ENCODE measurements at regions not wholly inside any gene's neighbourhood (a gene's known extent, or its start where the extent isn't known, plus 50 kb on each side); places are given as distances from the start of the nearest gene placed in this dataset.

DNA sequence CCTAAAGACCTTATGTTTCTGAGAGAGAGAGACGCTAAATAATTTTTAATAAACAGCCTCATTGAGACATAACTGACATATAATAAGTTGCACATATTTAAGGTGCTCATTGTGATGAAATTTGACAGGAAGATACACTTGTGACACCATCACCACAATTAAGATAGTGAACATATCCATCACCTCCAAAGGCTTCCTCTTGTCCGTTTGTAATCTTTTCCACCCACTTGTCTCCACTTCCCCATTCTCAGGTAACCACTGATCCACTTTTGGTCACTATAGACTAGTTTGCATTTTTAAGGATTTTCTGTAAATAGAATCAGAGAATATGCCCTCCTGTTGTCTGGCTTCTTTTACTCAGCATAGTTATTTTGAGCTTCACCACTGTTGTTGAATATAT, 195.1 kb upstream of the WDR11 start:
- TF ChIP-seq, protein P1, sequence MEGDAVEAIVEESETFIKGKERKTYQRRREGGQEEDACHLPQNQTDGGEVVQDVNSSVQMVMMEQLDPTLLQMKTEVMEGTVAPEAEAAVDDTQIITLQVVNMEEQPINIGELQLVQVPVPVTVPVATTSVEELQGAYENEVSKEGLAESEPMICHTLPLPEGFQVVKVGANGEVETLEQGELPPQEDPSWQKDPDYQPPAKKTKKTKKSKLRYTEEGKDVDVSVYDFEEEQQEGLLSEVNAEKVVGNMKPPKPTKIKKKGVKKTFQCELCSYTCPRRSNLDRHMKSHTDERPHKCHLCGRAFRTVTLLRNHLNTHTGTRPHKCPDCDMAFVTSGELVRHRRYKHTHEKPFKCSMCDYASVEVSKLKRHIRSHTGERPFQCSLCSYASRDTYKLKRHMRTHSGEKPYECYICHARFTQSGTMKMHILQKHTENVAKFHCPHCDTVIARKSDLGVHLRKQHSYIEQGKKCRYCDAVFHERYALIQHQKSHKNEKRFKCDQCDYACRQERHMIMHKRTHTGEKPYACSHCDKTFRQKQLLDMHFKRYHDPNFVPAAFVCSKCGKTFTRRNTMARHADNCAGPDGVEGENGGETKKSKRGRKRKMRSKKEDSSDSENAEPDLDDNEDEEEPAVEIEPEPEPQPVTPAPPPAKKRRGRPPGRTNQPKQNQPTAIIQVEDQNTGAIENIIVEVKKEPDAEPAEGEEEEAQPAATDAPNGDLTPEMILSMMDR (IDR thresholded peaks at IDR 0.05; ENCODE audit: low read depth, low read length): no peak
- no peak for DNase-seq (ENCODE audit: extremely low read depth, low read depth)

DNA sequence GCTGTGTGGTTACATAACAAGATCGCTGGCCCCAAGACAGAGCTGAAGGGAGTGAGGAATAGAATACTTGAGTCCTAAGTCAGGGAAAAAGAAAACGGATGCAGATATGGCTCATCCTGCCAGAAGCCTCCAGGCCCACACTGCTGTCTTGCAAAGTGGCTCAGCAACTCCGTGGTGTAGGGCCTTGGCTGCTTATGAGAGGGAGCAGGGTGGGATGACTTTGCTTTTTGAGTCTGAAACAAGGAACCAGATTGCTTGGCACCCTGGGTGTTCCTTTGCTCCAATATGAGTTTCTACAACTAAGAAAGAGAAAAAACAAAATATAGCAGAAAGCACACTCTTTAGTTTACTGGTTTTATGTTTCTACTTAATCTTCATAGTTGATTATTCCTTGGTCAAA, 193.8 kb upstream of the WDR11 start:
- DNase-seq (ENCODE audit: extremely low read depth, low read depth): no peak
- TF ChIP-seq, protein P1 (IDR thresholded peaks at IDR 0.05; ENCODE audit: low read depth, low read length): no peak

DNA sequence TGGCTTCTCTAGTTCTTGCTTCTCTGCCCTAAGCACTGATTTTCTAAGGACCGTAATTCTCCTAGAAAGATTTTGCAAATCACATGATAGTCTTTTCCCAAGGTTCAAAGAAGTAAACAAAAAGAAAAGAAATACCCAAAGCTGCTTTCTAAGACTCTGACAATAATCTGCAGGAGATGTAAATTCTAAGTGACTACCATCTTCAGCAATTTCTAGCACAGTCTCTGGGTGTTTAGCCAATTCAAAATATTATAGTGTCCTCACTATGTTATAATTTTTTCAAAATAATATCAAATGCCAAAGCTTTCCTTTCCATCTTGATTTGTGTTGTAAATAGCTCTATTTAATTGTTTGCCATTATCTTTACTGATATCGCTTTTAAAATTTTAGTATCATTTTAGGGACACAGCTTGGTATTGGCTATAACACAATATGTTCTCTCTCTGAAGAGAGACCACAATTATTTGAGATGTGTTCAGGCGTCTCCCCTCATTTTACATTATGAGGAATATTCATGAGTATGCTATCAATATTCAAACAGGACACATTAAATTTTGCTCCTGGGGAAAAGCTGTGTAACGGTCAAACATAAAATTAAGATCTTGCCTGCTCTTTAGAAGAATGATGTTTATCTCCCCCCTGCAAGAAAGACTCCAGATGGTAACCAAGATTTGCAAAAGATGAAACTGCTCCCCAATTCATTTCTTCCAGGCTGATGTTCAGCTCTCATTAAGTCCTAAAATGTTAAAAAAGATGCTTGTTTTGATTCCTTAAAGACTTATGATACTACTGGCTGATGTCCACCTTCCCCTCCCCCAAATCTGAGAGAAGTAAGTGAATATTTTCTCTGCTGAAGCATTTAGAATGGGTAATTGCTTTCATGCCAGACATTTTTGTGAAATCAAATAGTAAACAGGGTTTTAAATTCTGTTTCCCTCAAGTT, 191.9 kb upstream of the WDR11 start:
- TF ChIP-seq, protein P1 (IDR thresholded peaks at IDR 0.05; ENCODE audit: low read depth, low read length): no peak
- DNase-seq (ENCODE audit: extremely low read depth, low read depth): no peak

DNA sequence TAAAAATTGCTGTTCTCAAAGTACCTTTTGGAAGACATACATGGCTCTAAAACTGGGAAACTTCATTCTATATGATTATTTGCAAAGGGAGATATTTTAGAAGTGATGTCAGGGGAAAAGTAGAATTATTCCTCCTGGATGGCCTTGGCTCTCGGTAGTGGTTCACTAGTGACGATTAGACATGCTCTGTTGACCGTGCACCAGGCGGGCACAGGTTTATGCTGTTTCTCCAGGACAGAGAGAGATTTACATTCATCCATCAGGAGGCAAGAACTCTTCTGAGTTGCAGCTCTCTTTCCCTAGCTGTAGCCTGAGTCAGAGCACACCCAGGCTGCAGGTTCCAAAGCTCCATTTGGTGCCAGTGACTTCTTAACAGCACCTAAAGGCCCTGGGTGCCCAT, 184.9 kb upstream of the WDR11 start:
- no peak for DNase-seq (ENCODE audit: extremely low read depth, low read depth)
- TF ChIP-seq, protein P1 (IDR thresholded peaks at IDR 0.05; ENCODE audit: low read depth, low read length): no peak

DNA sequence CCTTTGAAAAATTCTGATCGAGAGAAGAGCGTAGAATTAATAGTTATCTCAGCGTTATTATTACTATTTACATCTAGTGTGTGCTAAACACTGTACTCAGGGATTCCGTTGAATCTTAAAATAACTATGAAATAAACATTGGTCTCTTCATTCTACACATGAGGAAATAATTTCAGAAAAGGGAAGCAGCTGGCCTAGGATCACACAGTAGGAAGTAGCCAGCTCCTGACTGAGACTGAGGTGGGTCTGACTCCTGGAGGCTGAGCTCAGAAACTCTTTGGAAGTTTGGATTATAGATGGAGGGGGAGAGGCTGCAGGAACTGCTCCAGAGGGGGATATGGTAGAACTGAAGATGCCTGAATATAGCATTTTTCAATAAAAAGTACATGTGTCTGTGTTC, 183.9 kb upstream of the WDR11 start:
- no peak for DNase-seq (ENCODE audit: extremely low read depth, low read depth)
- TF ChIP-seq, protein P1 (IDR thresholded peaks at IDR 0.05; ENCODE audit: low read depth, low read length): no peak

DNA sequence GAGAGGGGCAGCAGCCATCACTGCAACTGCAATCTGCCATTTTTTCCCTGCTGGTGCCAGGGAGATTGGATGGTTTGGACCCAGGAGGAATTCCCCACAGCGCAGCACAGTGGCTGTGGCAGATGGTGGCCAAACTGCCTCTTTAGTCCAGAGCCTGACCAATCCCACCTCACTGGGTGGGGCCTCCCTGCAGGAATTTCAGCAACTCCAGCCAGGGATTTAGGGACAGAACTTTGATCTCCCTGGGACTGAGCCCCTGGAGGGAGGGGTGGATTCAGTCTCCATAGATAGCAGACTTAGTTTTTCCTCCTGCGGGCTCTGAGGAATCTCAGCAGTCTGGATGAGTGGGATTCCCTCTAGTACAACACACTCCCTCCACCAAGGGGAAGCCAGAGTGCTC, 179.7 kb upstream of the WDR11 start:
- DNase-seq (ENCODE audit: extremely low read depth, low read depth): no peak
- TF ChIP-seq, protein P1 (IDR thresholded peaks at IDR 0.05; ENCODE audit: low read depth, low read length): no peak

DNA sequence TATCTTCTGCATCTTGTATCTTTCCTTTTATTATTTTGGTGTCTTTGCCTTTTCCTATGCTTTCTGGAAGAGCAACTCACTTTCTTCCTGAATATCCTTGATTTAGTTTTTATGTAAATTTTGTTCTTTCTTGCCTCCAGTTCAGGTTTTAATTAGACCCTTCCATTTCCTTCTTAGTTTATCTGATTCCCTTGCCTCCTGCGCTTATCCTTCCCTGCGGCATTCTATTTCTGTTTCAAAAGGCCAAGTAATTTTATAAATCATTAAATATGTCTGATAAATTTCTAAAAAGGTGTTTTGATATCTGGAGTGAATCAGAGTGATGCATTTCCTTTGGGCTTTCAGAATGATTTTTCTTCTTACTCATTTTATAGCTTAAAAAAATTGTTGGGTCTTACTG, 167.7 kb upstream of the WDR11 start:
- DNase-seq (ENCODE audit: extremely low read depth, low read depth): no peak
- TF ChIP-seq, protein P1 (IDR thresholded peaks at IDR 0.05; ENCODE audit: low read depth, low read length): no peak

All from AG09319 (cell line).